ENCODE measurements at regions not wholly inside any gene's neighbourhood (a gene's known extent, or its start where the extent isn't known, plus 50 kb on each side); places are given as distances from the start of the nearest gene placed in this dataset.

GRCh38 chr14:71803539-71804260, 128.5 kb upstream of the RGS6 start:
- TF ChIP-seq, protein P1, sequence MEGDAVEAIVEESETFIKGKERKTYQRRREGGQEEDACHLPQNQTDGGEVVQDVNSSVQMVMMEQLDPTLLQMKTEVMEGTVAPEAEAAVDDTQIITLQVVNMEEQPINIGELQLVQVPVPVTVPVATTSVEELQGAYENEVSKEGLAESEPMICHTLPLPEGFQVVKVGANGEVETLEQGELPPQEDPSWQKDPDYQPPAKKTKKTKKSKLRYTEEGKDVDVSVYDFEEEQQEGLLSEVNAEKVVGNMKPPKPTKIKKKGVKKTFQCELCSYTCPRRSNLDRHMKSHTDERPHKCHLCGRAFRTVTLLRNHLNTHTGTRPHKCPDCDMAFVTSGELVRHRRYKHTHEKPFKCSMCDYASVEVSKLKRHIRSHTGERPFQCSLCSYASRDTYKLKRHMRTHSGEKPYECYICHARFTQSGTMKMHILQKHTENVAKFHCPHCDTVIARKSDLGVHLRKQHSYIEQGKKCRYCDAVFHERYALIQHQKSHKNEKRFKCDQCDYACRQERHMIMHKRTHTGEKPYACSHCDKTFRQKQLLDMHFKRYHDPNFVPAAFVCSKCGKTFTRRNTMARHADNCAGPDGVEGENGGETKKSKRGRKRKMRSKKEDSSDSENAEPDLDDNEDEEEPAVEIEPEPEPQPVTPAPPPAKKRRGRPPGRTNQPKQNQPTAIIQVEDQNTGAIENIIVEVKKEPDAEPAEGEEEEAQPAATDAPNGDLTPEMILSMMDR (IDR thresholded peaks at IDR 0.05), result no peak
- no peak for TF ChIP-seq POLR2A (IDR thresholded peaks at IDR 0.05)

Data from uterus (tissue), 2 donors.